NCI-H748 (cell line): ENCODE measurements at regions not wholly inside any gene's neighbourhood (a gene's known extent, or its start where the extent isn't known, plus 50 kb on each side); places are given as distances from the start of the nearest gene placed in this dataset.

ENCODE experiments used
- DNase-seq: peaks from one replicate; lab custom pipeline; 2025; ENCODE audit not compliant: unreplicated experiment; lab: John Stamatoyannopoulos, UW

DNA sequence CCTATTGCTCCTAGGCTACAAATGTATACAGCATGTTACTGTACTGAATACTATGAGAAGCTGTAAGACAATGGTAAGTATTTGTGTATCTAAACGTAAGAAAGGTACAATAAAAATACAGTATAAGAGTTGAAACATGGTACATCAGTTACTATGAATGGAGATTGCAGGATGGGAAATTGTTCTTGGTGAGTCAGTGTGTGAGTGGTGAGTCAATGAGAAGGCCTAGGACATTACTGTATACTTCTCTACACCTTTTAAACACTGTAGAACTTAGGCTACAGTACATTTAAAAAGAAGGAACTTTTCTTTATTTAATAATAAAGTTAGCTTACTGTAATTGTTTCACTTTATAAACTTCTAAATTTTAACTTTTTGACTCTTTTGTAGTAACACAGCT lies 2603.2 kb downstream of the PCDH7 start:
- no peak for DNase-seq

DNA sequence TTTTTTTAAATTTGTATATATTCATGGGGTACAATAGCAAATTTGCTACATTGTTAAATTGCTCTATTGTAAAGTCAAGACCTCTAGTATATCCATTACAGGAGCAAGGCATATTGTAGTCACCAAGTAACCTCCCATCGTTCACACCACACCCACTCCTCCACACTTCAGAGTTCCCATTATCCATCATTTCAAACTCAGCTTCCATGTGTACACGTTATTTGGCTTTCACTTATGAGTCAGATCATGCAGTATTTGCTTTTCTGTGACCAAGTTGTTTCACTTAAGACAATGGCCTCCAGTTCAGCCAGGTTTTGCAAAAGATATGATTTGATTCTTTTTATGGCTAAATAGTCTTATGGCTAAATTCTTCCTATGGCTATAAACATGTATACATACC lies 2614.2 kb downstream of the PCDH7 start:
- peak; percentile 4 for DNase-seq

DNA sequence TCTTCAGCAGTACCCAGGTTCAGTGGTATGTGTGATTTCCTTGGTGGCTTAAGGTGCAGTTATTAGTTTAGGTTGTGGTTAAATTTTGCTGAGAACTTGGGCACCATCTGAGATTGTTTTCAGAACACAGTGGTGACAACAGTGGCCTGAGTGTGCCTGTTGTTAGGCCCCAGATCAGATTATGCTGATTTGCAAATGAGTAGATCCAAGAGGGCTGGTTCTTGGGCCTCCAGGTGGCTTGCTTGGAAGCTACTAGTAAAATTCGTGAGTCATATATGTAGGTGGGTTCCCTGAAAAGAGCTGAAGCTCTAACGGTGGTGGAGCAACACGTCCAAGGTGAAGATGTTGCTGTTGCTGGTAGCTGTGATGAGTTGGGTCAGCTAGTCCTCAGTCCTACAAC lies 2619.6 kb downstream of the PCDH7 start:
- DNase-seq = no peak

- no peak for DNase-seq
Observed at GRCh38 chr4:33340168-33340567, 2620.0 kb downstream of the PCDH7 start.

- DNase-seq = no peak
Observed at GRCh38 chr4:33349376-33349775, 2629.2 kb downstream of the PCDH7 start.

DNA sequence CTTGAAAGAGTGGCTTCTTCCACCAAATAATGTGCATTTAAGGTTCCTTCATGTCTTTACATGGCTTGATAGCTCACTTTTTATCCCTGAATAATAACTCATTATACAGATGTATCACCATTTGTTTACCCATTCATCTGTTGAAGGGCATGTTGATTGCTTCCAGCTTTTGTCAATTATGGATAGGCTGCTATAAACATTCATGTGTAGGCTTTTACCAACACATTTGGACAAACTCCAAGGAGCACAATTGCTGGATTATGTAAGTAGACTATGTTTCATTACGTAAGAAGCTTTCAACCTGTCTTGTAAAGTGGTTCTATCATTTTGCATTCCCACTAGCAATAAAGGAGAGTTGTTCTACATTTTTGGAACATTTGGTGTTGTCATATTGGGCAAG lies 2637.0 kb downstream of the PCDH7 start:
- peak; percentile 84 for DNase-seq

DNA sequence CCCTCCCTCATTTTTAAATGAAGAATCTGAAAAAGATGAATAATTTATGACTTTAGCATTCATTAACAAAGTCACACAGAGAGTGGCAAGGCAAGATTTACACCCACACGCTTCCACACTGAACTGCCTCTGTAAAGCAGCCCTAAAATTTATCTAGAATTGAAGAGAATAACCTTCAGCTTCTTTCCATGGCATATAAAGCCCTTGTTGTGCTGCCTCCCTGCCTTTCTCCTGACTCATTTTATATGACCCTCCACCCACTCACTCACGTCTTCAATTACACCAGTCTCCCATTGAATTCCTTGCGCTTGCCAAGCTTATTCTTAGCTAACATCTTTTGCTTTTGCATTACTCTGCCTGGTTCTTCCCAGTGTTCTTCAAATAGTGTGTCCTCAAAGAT lies 2649.3 kb downstream of the PCDH7 start:
- no peak for DNase-seq

DNA sequence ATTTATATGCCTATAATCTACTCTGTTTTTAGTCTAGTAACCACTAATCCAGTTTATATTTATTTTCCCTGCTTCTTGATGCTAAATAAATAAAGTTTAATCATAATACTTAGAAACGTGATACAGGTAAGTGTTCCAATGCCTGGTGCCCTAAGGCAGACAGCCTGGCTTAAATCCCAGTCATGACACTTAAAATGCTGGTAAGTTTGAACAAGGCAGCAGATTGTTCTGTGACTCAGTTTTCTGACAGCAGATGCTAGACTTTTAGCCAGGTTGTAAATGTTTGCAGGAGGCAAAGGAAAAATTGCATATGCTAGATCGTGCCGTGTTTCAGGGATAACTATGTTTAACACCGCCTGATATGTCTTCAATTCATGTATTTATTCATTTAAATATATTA lies 2661.6 kb downstream of the PCDH7 start:
- DNase-seq = no peak

- DNase-seq = no peak
Observed at GRCh38 chr4:33386764-33387163, 2666.6 kb downstream of the PCDH7 start.

GRCh38 chr4:33390976-33391375 lies 2670.8 kb downstream of the PCDH7 start:
- no peak for DNase-seq

DNA sequence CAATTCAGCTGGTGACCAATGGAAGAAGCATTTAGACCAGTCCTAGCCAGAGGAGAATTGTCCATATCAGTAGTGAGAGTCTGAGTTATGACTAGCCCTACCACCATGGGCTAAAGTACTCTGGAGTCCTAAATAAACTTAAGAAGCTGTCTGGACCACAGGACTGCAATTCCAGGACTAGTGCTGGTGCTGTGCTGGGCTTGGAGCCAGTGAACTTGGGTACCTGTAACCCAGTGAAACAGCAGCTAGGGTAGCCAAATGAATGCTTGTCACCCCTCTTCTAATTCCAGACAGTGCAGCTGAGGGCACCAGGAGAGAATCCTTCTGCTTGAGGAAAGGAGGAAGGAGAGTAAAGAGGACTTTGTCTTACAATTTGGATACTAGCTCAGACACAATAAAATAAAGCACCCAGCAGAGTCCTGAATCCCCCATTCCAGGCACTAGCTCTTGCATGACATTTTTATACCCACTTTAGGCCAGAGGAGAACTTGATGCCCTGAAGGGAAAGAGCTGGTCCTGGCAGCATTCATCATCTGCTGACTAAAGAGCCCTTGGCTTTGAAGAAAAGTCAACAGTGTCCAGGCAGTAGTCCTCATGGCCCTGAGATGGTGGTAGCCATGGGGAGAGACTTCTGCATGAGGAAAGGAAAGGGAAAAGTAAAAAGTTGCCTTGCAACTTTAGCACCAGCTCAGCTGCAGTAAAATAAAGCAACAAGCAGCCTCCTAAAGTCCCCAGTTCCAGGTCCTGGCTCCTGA lies 2675.7 kb downstream of the PCDH7 start:
- DNase-seq = no peak

DNA sequence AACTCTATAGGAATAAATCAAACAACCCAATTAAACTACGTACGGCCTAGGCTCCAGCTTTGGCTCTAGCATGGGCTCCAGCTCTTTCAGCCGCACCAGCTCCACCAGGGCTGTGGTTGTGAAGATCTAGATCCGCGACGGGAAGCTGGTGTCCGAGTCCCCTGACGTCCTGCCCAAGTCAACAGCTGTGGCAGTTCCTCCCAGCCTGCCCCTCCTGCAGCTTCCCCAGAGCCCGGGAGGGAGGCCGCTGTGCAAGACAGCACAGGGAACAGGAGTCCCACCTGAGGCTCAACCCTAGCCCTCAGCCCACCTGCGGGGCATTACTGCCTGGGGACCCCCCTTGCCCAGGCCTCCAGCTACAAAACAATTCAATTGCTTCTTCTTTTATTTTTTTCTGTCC lies 2680.3 kb downstream of the PCDH7 start:
- no peak for DNase-seq

DNA sequence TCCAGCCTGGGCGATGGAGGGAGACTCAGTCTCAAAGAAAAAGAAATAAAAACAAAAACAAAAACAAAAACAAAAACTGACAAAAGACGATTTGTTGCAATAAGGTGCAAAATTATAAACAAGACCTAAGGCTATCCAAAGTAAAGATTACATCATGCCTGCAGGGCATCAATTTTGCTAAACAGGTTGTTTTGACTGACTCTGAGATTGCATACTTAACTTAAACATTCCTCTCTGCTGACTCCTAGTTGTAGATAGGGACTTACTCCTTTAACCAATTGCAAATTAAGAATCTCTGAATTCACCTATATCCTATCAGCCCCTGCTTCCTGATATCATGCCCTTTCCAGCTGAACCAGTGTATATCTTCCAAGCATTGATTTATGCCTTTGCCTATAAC lies 2687.3 kb downstream of the PCDH7 start:
- DNase-seq = no peak

- DNase-seq = no peak
Observed at GRCh38 chr4:33411182-33411581, 2691.0 kb downstream of the PCDH7 start.

GRCh38 chr4:33421887-33422286 lies 2701.7 kb downstream of the PCDH7 start:
- no peak for DNase-seq

- no peak for DNase-seq
Observed at GRCh38 chr4:33422656-33423055, 2702.5 kb downstream of the PCDH7 start.

DNA sequence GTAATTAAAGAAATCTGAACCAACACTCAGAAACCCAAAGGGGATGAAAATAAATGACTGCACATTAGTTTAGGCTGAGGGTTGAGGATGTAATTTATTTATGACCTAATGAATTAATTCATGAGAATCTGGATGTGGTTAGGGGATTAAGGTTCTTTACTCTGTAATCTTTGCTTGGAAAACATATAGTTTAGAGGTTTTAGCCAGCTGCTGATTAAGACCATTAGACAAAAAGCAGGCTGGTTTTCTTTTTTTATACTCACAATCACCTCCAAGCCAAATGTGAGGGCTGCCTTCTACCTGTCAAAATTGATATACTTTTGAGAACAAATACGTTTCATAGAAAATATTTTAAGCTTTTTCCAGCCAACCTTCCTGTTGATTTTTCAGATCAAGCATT lies 2705.8 kb downstream of the PCDH7 start:
- no peak for DNase-seq

DNA sequence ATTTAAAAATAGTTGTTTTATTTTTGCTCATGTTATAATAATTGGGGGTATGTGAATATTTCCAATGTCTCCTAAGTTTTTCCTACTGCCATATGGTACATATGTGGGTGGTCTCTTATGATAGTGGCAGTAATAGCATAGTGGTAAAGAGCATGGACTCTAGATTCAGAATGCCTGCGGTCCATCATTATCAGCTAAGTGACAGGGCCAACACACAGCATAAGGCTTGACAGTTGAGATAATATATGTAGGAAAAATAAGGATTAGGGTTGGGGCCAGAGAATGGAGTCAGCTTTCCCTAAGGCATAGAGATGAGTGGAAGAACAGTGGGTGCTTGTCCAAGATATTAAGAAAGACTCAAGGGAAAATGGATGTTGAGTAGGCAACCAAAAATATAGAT lies 2707.5 kb downstream of the PCDH7 start:
- no peak for DNase-seq

DNA sequence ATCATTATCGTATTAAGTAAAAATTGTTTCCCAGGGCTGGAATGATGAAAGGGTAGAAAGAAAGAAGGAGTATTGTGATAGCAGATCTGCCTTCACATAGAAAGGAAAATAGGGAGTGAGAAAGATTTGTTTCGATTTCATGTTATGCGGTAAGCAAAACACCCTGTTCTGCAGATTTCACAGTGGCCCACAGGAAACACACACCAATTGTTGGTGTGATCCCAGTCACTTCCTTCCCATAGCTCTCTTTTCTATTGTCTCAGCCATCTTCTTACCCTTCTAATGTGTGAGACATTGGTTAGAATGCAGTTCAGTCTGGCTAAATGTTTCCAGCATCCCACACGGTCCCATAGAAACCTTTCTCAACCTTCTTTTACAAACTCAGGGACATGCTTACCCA lies 2709.8 kb downstream of the PCDH7 start:
- DNase-seq = no peak

DNA sequence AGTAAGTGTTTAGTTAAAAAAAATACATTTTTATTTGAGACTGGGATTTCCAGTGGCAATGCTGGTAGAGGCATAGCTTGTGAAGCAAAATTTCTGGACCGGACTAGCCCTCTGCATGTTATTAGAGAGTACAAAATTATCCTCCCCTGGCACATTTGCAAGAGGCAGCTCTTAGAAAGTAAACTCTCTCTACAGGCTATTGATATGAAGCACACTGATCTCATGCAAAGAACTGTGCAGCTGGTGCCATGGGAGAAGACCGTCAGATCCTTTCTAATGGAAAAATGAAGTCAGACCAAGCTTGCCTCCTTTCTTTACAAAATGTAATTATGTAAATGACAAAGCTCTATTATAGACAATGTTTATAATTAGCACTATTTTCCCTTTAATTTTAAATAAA lies 2717.2 kb downstream of the PCDH7 start:
- no peak for DNase-seq

DNA sequence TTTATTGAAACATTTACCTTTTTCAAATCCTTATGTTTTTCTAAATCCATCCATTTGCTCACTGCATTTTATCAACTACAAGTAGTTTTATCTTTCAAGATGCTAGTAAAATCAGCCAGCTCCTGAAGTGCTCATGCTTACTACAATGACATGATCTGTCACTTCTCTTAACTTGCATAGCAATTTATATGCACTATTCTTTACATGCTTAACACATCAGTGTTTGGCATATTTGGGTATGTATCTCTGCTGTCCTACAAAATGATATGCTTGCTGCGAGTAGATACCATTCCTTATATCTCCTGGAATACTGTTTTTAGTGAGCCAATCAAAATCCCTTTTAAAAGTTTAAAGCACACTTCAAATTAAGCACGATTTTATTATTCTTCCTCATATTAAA lies 2726.8 kb downstream of the PCDH7 start:
- DNase-seq = no peak

DNA sequence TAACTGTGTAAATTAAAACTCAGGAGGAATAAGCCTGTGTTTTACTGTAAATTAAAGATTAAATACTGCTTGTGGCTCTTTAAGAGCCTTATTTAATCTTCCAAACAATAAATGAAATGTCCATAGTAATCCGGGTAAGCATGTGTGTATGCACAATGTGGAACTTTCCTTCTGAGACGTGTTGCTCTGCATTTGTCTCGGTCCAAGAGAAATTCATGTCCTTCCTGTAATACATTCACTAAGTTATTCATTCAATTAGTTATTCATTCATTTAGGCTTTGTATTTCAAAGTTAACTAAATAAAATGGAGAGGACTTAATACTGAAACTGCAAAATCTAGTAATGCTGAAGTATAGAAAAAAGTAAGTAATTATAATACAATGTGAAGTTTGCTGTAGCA lies 2728.8 kb downstream of the PCDH7 start:
- DNase-seq = no peak

DNA sequence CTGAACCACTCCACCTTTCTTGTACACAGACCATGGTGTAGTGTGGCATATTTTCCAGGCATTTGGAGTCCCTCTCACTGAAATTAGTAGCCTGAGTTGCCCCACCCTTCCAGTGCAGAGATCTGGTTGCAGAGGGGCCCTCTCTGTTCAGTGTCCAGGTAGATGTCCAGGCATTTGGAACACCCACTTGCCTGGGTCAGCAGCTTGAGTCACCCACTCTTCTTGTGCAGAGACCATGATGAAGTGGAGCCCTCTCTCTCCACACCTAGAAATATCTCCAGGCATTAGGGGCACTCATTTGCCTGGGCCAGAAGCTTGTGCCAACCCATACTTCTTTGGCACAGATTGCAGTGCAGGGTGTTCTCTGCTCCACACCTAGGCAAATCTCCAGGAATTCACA lies 2733.3 kb downstream of the PCDH7 start:
- no peak for DNase-seq
